Putamen (tissue), 1 donor: ENCODE measurements at regions not wholly inside any gene's neighbourhood (a gene's known extent, or its start where the extent isn't known, plus 50 kb on each side); places are given as distances from the start of the nearest gene placed in this dataset.

Source experiments
- DNase-seq: peaks from one replicate; pipeline ENCODE4 v3.0.0-alpha.2; 2016; ENCODE audit warnings: low spot score

GRCh38 chr4:71241501-71242288, 97.1 kb upstream of the SLC4A4 start:
- DNase-seq, result no peak

- peak; percentile 70 for DNase-seq
Observed at GRCh38 chr4:71243091-71243833, 95.6 kb upstream of the SLC4A4 start.

- no peak for DNase-seq
Observed at GRCh38 chr4:71247706-71248105, 91.1 kb upstream of the SLC4A4 start.

- no peak for DNase-seq
Observed at GRCh38 chr4:71251261-71251660, 87.6 kb upstream of the SLC4A4 start.

DNA sequence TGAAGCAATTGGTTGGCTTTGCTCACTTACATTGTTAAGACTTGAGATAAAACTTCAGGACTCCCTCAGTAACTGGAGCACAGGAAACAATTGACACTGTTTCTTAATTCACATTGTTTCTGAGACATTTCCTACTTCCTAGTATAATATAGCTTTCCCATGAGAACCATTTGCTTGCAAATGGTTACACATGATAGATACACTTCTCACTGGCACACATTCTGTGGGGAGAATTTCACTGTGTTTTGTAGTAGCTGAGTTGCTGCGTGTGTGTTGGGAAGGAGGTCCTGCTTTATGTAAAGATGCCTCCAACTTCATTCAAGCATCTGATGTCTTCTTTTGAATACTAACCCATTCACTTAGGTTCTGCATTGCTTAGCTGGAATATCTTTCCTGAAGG, 85.3 kb upstream of the SLC4A4 start:
- no peak for DNase-seq

GRCh38 chr4:71254451-71255012, 84.3 kb upstream of the SLC4A4 start:
- DNase-seq, result no peak

DNA sequence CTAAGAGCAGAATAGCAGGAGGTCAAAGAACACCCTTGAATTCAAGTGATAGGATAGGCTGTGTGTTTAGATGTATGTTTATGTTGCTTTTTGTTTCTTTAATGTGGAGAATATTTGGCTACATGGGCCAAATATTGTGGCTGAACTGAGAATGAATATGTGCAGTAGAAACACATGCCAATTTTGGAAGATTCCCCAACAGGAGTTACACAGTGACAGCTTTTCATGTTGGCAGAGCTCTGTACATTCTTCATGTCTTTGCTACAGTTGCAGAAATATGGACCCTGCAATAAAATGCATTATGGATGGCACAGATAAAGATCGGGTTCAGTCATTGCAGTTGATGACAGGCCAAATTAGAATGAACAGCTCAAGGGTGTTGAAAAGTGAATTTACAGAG, 82.8 kb upstream of the SLC4A4 start:
- DNase-seq, result no peak

GRCh38 chr4:71257761-71258160, 81.1 kb upstream of the SLC4A4 start:
- DNase-seq, result no peak

GRCh38 chr4:71258323-71258722, 80.5 kb upstream of the SLC4A4 start:
- DNase-seq, result no peak

DNA sequence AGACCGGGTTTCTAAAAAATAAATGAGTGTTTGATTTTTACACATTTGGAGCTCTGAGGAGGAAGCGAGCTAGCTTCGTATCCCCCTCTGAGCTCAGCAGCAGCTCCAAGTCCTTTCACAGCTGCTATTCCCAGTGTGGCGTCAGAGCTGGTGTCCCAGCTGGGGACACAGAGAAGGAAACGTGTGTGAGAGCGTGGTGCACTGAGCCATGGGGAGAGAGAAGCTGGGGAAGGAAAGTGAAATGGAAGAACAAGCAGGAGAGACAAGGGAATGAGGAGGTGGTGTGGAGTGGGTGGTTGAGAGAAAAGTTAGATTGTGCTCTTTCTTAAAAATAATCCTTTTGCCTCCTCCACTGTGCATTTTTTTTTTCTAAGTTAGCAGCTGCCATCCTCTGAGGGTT, 79.5 kb upstream of the SLC4A4 start:
- DNase-seq, result peak; percentile 82

GRCh38 chr4:71259911-71260331, 78.9 kb upstream of the SLC4A4 start:
- peak; percentile 57 for DNase-seq

- DNase-seq, result no peak
Observed at GRCh38 chr4:71260544-71260943, 78.3 kb upstream of the SLC4A4 start.

DNA sequence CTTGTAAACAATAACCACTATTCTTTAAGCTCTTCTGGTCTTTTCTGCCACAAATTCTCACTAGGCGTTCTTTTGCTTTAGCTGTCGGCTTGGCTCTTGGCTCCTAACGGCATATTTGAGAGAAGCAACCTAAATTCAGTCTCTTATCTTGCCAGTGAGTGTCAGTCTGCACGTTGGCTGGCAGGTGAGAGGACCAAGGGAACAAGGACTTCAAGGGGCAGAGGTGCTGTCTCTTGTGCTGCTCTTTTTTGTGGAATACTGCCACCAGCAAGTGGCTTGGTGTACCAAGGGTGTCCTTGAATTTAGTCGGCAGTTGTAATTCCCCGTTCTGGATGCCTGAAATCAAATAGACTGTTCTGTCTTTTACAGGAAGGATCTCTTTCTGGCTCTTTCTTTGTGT, 77.8 kb upstream of the SLC4A4 start:
- DNase-seq, result no peak

DNA sequence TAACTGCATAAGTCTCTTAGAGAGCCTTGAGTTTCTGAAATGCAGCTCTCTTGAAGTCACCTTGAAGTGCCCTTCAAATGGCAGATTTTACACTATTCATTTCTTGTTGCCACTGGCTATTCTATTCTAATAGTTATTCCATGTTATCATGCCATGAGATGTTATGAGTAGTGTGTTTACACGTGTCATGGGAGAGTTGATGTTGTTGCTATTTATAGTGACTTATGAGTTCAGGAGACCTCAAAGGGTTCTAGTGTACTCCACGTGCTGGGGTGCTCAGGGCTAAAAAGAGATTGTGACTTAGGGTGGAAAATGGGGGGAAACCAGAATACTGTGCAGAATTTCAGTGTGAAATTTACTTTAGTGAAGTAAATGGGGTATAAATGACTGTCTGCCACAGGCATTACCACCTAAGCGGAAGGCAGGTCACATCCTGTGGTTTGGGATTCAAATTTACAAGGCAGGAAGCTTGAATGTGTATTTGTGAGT, 77.1 kb upstream of the SLC4A4 start:
- no peak for DNase-seq

DNA sequence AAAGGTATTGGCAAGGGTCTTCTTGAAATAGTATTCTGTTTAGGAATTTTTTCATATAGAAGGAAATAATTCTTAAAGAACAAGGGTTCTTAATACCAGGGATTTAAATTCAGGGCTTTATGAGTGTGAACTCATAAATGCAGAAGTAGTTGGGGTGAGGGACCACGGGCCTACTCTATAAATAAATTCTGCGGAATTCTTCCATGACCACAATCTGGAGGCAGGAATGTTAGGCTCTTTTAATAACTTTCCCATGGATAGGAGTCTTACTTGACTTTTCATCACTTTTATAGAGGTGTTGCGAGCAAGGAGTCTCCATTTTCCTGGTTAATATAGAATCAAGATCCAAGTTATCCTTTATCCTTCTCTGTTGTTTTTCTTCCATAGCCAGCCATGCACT, 76.7 kb upstream of the SLC4A4 start:
- no peak for DNase-seq

DNA sequence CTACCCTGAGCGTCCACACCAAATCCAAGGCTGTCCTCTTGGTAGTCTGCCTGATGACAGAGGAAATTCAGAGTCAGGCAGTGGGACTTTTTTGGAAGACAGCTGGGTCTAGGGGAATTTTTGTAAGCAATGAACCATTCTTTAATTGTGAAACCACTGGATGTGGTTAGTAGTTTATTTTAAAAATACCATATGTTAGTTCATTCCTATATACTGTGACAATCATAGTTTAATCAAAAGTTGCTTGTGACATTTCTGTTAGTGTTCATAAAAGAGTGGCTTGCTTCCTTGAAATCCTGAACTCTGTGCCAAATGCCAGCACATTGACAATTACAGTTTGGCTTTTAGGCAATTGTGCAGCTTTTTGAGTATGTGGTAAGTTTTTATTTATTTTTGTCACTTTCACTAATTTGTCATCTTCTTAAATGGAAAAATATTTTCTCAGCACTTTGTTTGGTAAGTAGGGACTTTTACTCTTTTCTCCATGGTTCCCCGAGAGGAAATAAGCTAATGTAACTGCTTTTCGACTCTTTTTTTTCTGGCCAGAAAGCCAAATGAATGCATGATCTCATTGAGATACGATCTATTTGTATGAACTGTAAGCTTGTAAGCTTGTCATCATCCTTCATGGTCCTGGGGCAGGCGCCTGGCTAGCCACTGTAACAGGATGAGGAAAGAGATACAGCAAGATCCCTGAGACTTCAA, 72.6 kb upstream of the SLC4A4 start:
- DNase-seq, result no peak

DNA sequence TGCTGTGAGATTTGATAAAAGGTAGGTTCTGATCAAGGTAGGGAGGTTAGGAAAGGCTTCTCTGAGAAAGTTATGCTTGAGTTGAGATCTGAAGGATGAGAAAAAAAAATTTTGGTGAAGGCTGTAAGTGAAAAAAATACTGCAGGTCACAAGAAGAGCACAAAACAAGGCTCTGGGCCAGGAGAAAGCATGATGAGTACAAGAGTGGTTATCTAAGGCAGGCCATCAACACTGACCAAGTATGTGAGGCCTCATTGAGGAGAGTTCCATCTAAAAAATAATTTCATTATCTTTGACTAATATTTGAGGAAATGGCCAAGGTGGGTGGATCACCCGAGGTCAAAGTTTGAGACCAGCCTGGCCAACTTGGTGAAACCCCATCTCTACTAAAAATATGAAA, 71.6 kb upstream of the SLC4A4 start:
- no peak for DNase-seq

GRCh38 chr4:71268166-71268565, 70.7 kb upstream of the SLC4A4 start:
- DNase-seq, result no peak

GRCh38 chr4:71269233-71269632, 69.6 kb upstream of the SLC4A4 start:
- no peak for DNase-seq

DNA sequence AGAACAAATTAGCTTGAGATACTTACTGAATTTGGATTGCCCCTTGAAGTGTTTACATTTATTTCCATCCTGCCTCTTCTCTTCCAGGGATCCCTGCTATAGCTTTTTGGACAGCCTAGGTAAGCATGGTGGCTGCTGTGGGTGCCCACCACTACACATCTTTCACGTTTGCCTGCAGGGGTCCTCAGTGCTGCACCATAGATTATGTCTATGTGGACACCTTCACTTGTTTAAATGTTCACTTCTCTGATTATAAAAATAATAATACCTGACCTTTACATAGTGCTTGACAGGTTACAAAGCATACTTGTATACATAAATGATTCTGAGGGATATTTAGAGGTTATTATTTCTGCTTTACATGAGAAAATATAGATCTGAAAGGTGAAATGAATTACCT, 67.9 kb upstream of the SLC4A4 start:
- DNase-seq, result no peak

- no peak for DNase-seq
Observed at GRCh38 chr4:71272976-71273375, 65.8 kb upstream of the SLC4A4 start.

- no peak for DNase-seq
Observed at GRCh38 chr4:71275004-71275403, 63.8 kb upstream of the SLC4A4 start.
